ENCODE measurements at regions not wholly inside any gene's neighbourhood (a gene's known extent, or its start where the extent isn't known, plus 50 kb on each side); places are given as distances from the start of the nearest gene placed in this dataset.

DNA sequence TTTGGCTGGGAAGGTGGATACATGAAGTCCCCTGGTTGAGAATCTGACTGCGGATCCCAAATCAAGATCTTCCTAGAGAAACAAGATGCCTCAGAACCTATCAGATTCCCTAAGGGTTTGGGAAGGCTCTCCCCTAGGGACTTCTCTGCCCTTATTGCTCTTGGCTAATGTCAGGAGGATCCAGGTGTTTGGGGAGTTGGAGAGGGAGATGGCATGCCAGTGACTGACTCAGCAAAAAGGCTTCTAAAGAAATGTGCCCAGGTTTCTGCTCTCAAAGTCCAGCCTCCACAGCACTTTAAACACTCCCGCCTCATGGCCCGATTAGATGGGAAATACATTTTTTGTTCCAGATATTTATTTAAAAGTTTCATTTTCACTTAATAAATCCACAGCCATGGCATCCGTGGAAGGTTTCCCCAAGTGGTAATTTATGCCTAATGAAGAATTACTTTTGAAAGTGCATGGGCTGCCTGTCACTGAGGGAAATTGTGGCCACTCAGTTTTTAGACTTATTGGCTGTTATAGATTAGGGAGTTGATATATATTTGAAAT lies 156.4 kb downstream of the OSR1 start:
- TF ChIP-seq, protein P1, sequence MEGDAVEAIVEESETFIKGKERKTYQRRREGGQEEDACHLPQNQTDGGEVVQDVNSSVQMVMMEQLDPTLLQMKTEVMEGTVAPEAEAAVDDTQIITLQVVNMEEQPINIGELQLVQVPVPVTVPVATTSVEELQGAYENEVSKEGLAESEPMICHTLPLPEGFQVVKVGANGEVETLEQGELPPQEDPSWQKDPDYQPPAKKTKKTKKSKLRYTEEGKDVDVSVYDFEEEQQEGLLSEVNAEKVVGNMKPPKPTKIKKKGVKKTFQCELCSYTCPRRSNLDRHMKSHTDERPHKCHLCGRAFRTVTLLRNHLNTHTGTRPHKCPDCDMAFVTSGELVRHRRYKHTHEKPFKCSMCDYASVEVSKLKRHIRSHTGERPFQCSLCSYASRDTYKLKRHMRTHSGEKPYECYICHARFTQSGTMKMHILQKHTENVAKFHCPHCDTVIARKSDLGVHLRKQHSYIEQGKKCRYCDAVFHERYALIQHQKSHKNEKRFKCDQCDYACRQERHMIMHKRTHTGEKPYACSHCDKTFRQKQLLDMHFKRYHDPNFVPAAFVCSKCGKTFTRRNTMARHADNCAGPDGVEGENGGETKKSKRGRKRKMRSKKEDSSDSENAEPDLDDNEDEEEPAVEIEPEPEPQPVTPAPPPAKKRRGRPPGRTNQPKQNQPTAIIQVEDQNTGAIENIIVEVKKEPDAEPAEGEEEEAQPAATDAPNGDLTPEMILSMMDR (IDR thresholded peaks at IDR 0.05; ENCODE audit: low read depth, low read length, missing control alignments): no peak
- DNase-seq (ENCODE audit: low read depth): no peak
- in situ Hi-C loops (cut with HindIII; ENCODE audit: low sequenced_read_pairs): no loop called here
- H3K4me3 ChIP-seq (ENCODE audit: low read depth, low read length): no peak overlapping the region

DNA sequence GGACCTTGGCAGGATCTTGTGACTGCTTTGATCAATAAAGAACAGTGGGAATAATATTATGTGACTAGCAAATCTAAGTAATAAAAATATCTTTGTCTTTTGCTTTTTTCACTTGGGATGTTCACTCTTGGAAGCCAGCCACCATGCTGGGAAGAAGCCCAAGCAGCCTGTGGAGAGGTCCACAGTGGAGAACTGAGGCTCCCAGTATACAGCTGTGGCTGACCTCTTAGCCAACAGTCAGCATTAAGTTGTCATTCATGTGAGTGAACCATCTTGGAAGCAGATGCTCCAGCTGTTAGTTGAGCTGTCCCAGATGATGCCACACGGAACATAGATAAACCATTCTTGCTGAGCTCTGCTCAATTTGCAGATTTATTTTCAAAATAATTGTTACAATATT lies 160.0 kb downstream of the OSR1 start:
- no peak for DNase-seq (ENCODE audit: low read depth)
- in situ Hi-C loops (cut with HindIII; ENCODE audit: low sequenced_read_pairs): no loop called here
- H3K4me3 ChIP-seq (ENCODE audit: low read depth, low read length): no peak overlapping the region
- TF ChIP-seq, protein P1 (IDR thresholded peaks at IDR 0.05; ENCODE audit: low read depth, low read length, missing control alignments): no peak

DNA sequence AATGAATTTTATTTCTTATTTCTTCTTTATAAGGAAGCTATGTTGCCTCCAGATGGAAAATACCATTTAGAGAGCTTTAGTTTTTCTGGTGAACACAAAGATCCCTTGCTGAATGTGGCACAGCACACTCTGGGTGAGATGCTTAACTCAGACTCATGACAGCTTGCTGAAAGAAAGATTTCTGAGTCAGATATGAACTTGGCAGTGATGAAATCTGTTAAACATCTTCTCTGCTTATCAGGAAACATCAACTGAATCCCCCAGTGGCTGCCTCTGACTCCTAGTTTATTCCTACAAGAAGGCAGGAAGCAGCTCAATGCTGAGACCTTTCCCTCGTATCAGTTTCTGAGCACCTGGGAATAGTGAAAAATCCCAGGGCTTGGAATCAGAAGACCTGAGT lies 162.8 kb downstream of the OSR1 start:
- TF ChIP-seq, protein P1 (IDR thresholded peaks at IDR 0.05; ENCODE audit: low read depth, low read length, missing control alignments): no peak
- no peak for DNase-seq (ENCODE audit: low read depth)
- H3K4me3 ChIP-seq (ENCODE audit: low read depth, low read length): no peak overlapping the region
- in situ Hi-C loops (cut with HindIII; ENCODE audit: low sequenced_read_pairs): no loop called here

DNA sequence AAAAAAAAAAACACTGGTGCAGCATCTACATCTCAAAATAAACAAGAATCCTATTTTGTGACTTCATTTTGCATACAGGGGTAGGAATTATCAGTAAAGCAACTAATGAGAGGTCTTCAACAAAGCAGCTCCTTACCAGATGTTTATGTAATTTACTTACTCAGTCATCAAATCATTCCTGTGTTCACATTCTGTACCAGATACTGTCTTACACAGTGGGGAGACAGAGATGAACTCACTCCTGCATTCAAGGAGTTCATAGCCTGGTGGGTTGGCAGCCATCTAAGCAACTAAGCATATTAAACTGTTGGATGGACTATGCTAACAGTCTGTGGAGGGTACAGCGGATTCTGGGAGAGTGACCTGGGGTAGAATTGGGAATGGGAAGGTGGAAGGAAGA lies 169.0 kb downstream of the OSR1 start:
- in situ Hi-C loops (cut with HindIII; ENCODE audit: low sequenced_read_pairs): no loop called here
- DNase-seq (ENCODE audit: low read depth): no peak
- TF ChIP-seq, protein P1 (IDR thresholded peaks at IDR 0.05; ENCODE audit: low read depth, low read length, missing control alignments): no peak
- no peak overlapping the region for H3K4me3 ChIP-seq (ENCODE audit: low read depth, low read length)

DNA sequence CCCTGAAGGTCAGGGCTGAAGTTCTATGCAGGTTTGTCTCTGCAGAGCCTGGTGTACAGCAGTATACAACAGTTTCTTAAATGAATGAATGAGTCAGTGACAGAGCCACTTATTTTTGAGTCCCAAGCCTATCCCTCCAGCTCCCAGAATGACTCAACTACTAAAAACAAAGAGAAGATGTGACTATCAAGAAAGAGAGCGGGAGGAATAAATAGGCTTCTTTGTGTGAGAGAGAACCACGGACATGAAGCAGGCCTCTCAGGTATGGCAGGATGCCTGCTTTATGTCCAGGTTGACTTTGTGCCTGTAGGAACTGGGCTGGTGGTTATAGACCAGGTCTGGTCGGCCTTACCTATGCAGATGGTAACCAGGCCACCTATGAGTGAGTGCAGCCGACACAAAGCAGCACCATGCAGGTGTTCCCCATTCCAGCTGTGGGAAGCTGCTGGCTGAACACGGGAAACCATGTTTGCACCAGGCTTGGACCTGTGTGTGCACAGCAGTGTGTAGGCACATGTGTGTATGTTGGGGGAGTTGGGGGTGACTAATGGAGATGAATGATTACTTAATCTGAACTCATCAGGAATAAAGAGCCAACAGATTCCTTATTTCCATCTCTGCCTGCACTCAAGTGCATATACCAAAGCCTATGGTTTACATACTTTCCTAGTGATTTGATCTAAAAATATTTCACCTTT lies 171.0 kb downstream of the OSR1 start:
- no peak for DNase-seq (ENCODE audit: low read depth)
- TF ChIP-seq, protein P1 (IDR thresholded peaks at IDR 0.05; ENCODE audit: low read depth, low read length, missing control alignments): no peak
- in situ Hi-C loops (cut with HindIII; ENCODE audit: low sequenced_read_pairs): no loop called here
- H3K4me3 ChIP-seq (ENCODE audit: low read depth, low read length): no peak overlapping the region

DNA sequence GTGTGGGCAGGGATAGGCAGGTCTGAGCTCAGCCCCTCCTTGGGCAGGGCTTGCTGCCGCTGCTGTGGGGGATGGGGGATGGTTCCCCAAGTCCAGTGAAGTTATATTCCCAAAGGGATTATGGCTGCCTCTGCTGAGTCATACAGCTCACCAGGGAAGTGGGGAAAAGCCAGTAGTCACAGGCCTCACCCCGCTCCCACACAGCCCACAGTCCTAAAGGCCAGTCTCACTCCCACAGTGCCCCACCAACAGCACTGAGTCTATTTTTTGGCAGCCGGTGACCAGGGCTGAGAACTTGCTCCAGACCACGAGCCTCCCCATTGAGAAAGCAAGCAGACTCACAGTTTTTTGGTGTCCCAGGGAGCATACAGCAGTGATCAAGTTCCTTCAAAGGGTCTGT lies 173.3 kb downstream of the OSR1 start:
- in situ Hi-C loops (cut with HindIII; ENCODE audit: low sequenced_read_pairs): no loop called here
- DNase-seq (ENCODE audit: low read depth): no peak
- no peak overlapping the region for H3K4me3 ChIP-seq (ENCODE audit: low read depth, low read length)
- TF ChIP-seq, protein P1 (IDR thresholded peaks at IDR 0.05; ENCODE audit: low read depth, low read length, missing control alignments): no peak

All from astrocyte of the cerebellum (primary cell).